GM12874 (cell line): ENCODE measurements at regions not wholly inside any gene's neighbourhood (a gene's known extent, or its start where the extent isn't known, plus 50 kb on each side); places are given as distances from the start of the nearest gene placed in this dataset.

Experiments
- TF ChIP-seq, protein P1 (sequence below): IDR thresholded peaks from 2 replicates; pipeline ENCODE4 v1.5.1; 2011; ENCODE audit warnings: low read depth, mild to moderate bottlenecking, control low read depth, low read length, moderate library complexity; ENCODE audit not compliant: insufficient read depth

DNA sequence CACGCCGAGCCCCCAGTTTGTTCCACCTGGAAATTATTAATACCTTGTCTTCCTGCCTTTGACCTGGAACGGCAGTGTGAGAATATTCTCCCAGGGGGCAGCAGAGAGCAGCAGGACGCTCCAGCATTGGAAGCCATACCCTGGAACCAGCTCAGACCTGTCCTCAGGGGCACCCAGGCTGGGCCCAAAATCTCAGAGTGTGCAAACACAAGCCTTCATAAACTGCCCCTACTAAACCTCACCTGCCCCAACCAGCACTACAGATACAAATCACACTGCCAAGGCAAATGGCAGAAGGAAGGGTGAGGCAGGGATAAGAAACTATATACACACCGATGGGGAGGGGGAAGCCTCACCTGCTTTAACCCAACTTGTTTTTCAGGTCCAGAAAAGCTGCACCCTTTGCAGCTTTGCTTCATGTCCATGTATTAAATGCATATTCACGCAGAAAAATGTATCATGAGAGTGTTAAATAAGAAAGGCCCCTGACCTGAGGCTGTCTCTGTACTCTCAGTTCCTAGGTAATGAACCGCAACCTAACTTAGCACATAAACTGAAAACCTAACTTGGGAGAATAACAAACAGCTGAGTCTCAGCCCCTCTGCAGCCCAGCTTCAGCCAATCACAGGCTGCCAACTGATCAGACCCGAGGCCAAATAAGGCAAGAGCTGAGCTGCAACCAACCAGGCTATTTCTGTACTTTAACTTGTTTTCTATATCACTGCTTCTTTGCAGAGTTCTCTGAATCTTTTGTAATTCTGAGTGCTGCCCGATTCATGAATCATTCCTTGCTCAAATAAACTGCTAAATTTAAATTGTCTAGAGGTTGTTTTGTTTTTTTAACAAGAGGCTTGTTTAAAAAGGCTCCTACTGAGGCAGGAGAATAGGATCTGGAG is 130.1 kb downstream of the SPTSSA start:
- TF ChIP-seq, protein P1, sequence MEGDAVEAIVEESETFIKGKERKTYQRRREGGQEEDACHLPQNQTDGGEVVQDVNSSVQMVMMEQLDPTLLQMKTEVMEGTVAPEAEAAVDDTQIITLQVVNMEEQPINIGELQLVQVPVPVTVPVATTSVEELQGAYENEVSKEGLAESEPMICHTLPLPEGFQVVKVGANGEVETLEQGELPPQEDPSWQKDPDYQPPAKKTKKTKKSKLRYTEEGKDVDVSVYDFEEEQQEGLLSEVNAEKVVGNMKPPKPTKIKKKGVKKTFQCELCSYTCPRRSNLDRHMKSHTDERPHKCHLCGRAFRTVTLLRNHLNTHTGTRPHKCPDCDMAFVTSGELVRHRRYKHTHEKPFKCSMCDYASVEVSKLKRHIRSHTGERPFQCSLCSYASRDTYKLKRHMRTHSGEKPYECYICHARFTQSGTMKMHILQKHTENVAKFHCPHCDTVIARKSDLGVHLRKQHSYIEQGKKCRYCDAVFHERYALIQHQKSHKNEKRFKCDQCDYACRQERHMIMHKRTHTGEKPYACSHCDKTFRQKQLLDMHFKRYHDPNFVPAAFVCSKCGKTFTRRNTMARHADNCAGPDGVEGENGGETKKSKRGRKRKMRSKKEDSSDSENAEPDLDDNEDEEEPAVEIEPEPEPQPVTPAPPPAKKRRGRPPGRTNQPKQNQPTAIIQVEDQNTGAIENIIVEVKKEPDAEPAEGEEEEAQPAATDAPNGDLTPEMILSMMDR: peak; percentile 78

DNA sequence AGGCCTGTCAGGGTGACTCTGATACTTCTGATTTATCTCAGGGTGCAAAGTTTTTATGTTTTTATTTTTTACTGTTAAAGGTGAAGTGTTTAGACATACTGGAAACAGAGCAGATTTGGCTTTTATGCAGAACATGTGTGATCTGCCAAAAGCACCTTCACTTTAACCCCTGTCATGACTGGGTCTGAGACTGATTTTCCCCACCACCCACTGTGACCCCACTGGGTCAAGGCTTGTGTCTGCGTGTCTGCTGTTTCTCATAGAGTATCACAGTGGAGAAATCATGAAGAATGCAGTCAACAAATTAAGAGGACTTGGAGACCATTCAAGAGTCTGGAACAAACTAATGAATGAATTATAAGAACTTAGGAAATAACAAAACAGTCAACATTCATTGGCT is 131.2 kb downstream of the SPTSSA start:
- TF ChIP-seq, protein P1: no peak

DNA sequence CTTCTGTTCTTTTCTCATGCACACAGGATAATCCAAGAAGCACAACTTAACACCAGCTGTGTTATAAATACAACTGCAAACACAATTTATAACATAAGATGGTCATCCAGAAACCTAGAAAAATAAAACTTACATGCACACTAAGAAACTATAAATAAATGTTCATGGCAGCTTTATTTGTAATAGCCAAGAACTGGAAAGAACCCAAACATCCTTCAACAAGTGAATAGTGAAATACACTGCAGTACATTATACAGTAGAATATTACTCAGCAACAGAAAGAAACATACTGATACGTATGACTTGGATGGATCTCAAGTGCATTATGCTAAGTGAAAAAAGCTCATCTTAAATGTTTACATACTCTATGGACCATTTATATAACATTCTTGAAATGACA is 132.7 kb downstream of the SPTSSA start:
- TF ChIP-seq, protein P1: no peak

DNA sequence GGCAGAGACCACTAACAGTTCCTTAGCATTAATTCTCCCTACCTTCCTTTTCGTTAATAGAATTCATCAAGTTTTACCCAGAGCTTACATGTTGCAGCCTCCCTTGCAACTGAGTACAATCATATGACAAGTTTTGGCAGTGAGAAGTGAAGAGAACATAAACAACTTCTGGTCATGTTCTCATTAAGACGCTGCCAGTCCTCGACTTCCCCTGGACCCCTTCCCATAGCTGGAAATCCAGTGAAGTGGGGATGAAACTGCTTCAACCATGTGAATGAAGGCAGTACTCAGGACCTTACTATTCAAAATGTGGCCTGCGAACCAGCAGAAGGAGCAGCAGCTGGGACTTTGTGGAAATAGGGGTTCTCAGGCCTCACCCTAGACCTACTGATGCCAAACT is 133.9 kb downstream of the SPTSSA start:
- TF ChIP-seq, protein P1: no peak

DNA sequence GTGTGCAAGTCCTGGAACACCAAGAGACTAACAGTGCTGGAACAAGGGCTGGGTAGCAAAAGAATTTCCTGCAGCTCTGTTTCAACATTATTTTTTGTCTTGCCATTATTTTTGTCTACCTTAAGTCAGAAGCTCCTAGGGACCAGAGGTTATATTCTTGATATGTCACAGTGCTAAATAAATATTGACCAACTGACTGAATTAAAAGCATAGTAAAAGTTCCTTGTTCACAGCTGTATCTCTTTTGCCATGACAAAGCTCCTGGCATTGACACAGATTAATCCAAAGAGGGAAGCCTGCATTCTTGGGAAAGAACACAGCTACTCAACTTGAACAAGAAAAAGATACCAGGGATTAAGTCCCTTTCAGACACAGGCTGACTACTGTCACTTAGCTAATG is 136.5 kb downstream of the SPTSSA start:
- TF ChIP-seq, protein P1: no peak

DNA sequence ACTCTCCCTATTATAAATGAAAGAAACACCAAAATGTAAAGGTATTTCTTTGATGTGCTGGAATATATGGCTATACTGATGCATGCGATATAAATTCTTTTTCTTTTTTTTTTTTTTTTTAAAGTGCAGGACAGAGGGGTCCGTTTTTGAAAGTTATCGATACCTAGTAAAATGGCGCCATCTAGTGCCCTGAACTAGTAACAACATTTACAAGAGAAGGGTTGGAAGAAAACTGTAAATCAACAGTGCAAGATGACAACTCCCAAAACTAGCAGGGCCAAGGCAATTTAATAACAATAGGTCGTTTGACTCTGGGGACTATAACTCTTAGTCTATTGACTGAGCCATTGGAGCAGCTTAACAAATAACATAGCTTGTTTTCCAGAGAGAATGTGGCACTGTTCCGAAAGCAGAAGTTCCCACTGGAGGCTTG is 137.7 kb downstream of the SPTSSA start:
- TF ChIP-seq, protein P1: peak; percentile 49

DNA sequence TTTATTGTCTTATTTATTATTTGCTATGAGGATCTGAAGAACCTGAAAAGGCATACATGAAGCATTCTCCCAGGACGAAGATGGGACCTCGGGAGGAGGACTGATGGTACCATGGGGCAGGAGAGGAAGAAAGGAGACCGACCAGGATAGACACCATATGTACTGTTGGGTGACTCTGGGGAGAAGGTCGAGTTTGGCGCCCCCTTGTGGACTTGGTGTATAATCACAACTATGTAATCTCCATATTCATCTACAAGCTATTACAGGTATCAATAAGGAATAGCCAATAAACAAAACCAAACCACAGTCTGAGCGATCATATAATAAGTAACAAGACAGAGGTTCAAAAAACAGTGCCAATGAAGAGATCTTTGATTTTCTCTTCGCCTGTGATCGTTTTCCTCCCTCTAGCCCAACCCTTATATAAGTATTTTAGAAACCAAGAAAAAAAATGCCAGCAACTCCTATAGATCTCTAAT is 139.1 kb downstream of the SPTSSA start:
- TF ChIP-seq, protein P1: peak; percentile 72
